SK-N-SH (cell line): ENCODE measurements at regions not wholly inside any gene's neighbourhood (a gene's known extent, or its start where the extent isn't known, plus 50 kb on each side); places are given as distances from the start of the nearest gene placed in this dataset.

ENCODE experiments used
- CTCF ChIA-PET: fragments of 300-600, 350-600 bp; formaldehyde crosslinking; extraction: SDS; loops from one replicate; lab custom pipeline; 2021; lab: Yijun Ruan, JAX
- POLR2A ChIA-PET: fragments of 350-600 bp; sonication (Branson Sonifier 250); formaldehyde crosslinking; extraction: SDS; loops from one replicate; lab custom pipeline; 2020; ENCODE audit warnings: antibody characterized with exemption, inconsistent platforms; lab: Yijun Ruan, JAX
- DNase-seq: peaks from one replicate; pipeline ENCODE4 v3.0.0; 2012
- H2AFZ ChIP-seq: fragments of 200-600 bp; sonication (generic); 2 replicates; pipeline ENCODE4 v1.8.1; 2016; ENCODE audit warnings: antibody characterized with exemption, mild to moderate bottlenecking, low read depth
- H3F3A ChIP-seq: fragments of 200-600 bp; sonication (generic); replicated peaks from 2 replicates; pipeline ENCODE3; 2016; ENCODE audit warnings: antibody characterized with exemption, mild to moderate bottlenecking; ENCODE audit not compliant: insufficient read depth
- H3K27ac ChIP-seq, 2 experiments: fragments of 200-500 bp in 1 of 2; fragments of 200-600 bp in 1 of 2; sonication (Bioruptor generic) in 1 of 2; sonication (generic), shearing (Covaris generic) in 1 of 2; 2 replicates each; pipeline versions ENCODE4 v1.5.1 to v1.6.1; 2014 to 2016; ENCODE audit warnings: low read depth in 2 of 2, inconsistent platforms in 1 of 2, low read length in 1 of 2, mild to moderate bottlenecking in 1 of 2, mixed read lengths in 1 of 2
- H3K27me3 ChIP-seq: fragments of 200-600 bp; sonication (generic), shearing (Covaris generic); 2 replicates; pipeline ENCODE4 v1.6.1; 2016; ENCODE audit warnings: mixed run types; ENCODE audit not compliant: insufficient read depth
- H3K36me3 ChIP-seq, 2 experiments: fragments of 200-500 bp in 1 of 2; fragments of 200-600 bp in 1 of 2; sonication (Bioruptor generic) in 1 of 2; sonication (generic) in 1 of 2; replicated peaks in 1 of 2; 2 replicates each; pipeline versions ENCODE3 to v1.5.1; 2014 to 2016; ENCODE audit warnings: low read length in 1 of 2, mild to moderate bottlenecking in 1 of 2; ENCODE audit not compliant: insufficient read depth in 2 of 2, control insufficient read depth in 1 of 2
- H3K4me1 ChIP-seq, 2 experiments: fragments of 200-500 bp in 1 of 2; fragments of 200-600 bp in 1 of 2; sonication (Bioruptor generic) in 1 of 2; sonication (generic), shearing (Covaris generic) in 1 of 2; 2 replicates each; pipeline versions ENCODE4 v1.5.1 to v1.6.1; 2014 to 2016; ENCODE audit warnings: low read depth in 1 of 2, low read length in 1 of 2, mixed run types in 1 of 2; ENCODE audit not compliant: insufficient read depth in 2 of 2, control insufficient read depth in 1 of 2
- H3K4me2 ChIP-seq: fragments of 200-600 bp; sonication (generic), shearing (Covaris generic); 2 replicates; pipeline ENCODE4 v1.6.1; 2017; ENCODE audit warnings: mixed run types
- H3K4me3 ChIP-seq, 2 experiments: fragments of 200-500 bp in 1 of 2; fragments of 200-600 bp in 1 of 2; sonication (Bioruptor generic) in 1 of 2; sonication (generic), shearing (Covaris generic) in 1 of 2; 2 replicates each; pipeline versions ENCODE4 v1.5.1 to v1.8.1; 2014 to 2016; ENCODE audit warnings: low read depth in 2 of 2, inconsistent platforms in 1 of 2, low read length in 1 of 2, mild to moderate bottlenecking in 1 of 2, mixed read lengths in 1 of 2, moderate library complexity in 1 of 2
- H3K79me2 ChIP-seq: fragments of 200-600 bp; sonication (generic); 2 replicates; pipeline ENCODE4 v1.8.1; 2017; ENCODE audit warnings: mild to moderate bottlenecking; ENCODE audit not compliant: insufficient read depth
- H3K9ac ChIP-seq: fragments of 200-600 bp; sonication (generic); 2 replicates; pipeline ENCODE4 v1.6.1; 2017; ENCODE audit warnings: mixed run types
- H3K9me2 ChIP-seq: fragments of 200-600 bp; sonication (generic); 2 replicates; pipeline ENCODE4 v1.6.1; 2017; ENCODE audit warnings: mixed run types
- H3K9me3 ChIP-seq: fragments of 200-600 bp; sonication (generic); 2 replicates; pipeline ENCODE4 v1.6.1; 2017; ENCODE audit warnings: mixed run types, mild to moderate bottlenecking, moderate library complexity
- H4K20me1 ChIP-seq: fragments of 200-600 bp; sonication (generic); 2 replicates; pipeline ENCODE4 v1.6.1; 2017; ENCODE audit warnings: mild to moderate bottlenecking, mixed run types; ENCODE audit not compliant: insufficient read depth
- ELF1 ChIP-seq: IDR thresholded peaks from 2 replicates; pipeline ENCODE4 v1.4.0; 2012
- FOSL2 ChIP-seq: IDR thresholded peaks from 2 replicates; pipeline ENCODE4 v1.4.0; 2012; ENCODE audit warnings: low read depth, mild to moderate bottlenecking, moderate library complexity, borderline replicate concordance
- GATA2 ChIP-seq: sonication (generic); formaldehyde crosslinking; IDR thresholded peaks from 2 replicates; pipeline ENCODE4 v1.5.0; 2020; ENCODE audit warnings: mild to moderate bottlenecking, missing genetic modification reagents
- JUND ChIP-seq: IDR thresholded peaks from 2 replicates; pipeline ENCODE4 v1.4.0; 2012
- MAX ChIP-seq: IDR thresholded peaks from 2 replicates; pipeline ENCODE4 v1.4.0; 2012; ENCODE audit warnings: low read depth
- MEF2A ChIP-seq: IDR thresholded peaks from 2 replicates; pipeline ENCODE4 v1.4.0; 2012; ENCODE audit warnings: low read depth, borderline replicate concordance
- MXI1 ChIP-seq: IDR thresholded peaks from 2 replicates; pipeline ENCODE4 v1.6.1; 2012; ENCODE audit warnings: mild to moderate bottlenecking, low read depth, low read length, improper control_type of control experiment
- RAD21 ChIP-seq: IDR thresholded peaks from 2 replicates; pipeline ENCODE4 v1.6.1; 2012; ENCODE audit warnings: mild to moderate bottlenecking, low read length
- RCOR1 ChIP-seq: fragments of 150-350 bp; IDR thresholded peaks from 2 replicates; pipeline ENCODE4 v1.6.1; 2017; ENCODE audit warnings: antibody characterized with exemption, low read length
- RXRA ChIP-seq: IDR thresholded peaks from 2 replicates; pipeline ENCODE4 v1.4.0; 2012; ENCODE audit warnings: low read depth, mild to moderate bottlenecking, borderline replicate concordance
- SMC3 ChIP-seq: IDR thresholded peaks from 2 replicates; pipeline ENCODE4 v1.6.1; 2012; ENCODE audit warnings: low read depth, low read length, improper control_type of control experiment
- TCF12 ChIP-seq: IDR thresholded peaks from 2 replicates; pipeline ENCODE4 v1.4.0; 2012
- TEAD4 ChIP-seq: IDR thresholded peaks from 2 replicates; pipeline ENCODE4 v1.4.0; 2012; ENCODE audit warnings: mild to moderate bottlenecking, borderline replicate concordance; ENCODE audit not compliant: insufficient read depth
- USF2 ChIP-seq: fragments of 150-350 bp; IDR thresholded peaks from 2 replicates; pipeline ENCODE4 v1.6.1; 2017; ENCODE audit warnings: antibody characterized with exemption, low read length, low read depth, borderline replicate concordance
- YY1 ChIP-seq: IDR thresholded peaks from 2 replicates; pipeline ENCODE4 v1.4.0; 2012; ENCODE audit warnings: low read depth, mild to moderate bottlenecking
- WGBS: methylation state at CpG from one replicate; pipeline ENCODE4 v1.1.6; 2017; ENCODE audit warnings: low lambda C conversion rate; 5-methylcytosine and 5-hydroxymethylcytosine counted together

- Histone ChIP-seq H3K9me2 (no peaks in the 10 kb centered on the region), H3K27me3 (no peaks in the 10 kb centered on the region), H3F3A (no peaks in the 10 kb centered on the region), H2AFZ (no peak overlapping the region)
- TF ChIP-seq MEF2A (no peak), RAD21 (no peak), GATA2 (CRISPR knock-in tag) (no peak), FOSL2 (no peak), MAX (no peak), ELF1 (no peak), SMC3 (no peak), MXI1 (no peak), JUND (no peak), TEAD4 (no peak), RXRA (no peak), RCOR1 (no peak), YY1 (no peak)
- TF ChIP-seq, all 33 proteins: peak for 0
- ChIA-PET CTCF (interaction anchor here (1.1 to 1.2 kb wide), 3 partner anchors 8 to 99 kb away, joined by 3 to 5 read pairs (median 3); no protein-coding TSS in a partner anchor), POLR2A (no interaction called here)
- Histone ChIP-seq H3K79me2 (no peaks in the 10 kb centered on the region), H3K4me3 (no peak overlapping the region), H3K27ac (peak overlapping the region in 1 of 2 experiments; percentile 29; a peak in 1 of 4 replicates), H3K4me1 (peaks cover 0 to 7% of the 10 kb centered on the region in 2 experiments; a peak in 2 of 4 replicates), H3K4me2 (no peak overlapping the region), H3K9me3 (no peaks in the 10 kb centered on the region), H4K20me1 (no peaks in the 10 kb centered on the region), H3K9ac (no peak overlapping the region), H3K36me3 (no peaks in the 10 kb centered on the region)
- no peak for DNase-seq
- 59% methylated on average over 8 of the region's 8 CpGs for WGBS
These were observed 569.5 kb upstream of the LRRN3 start for GRCh38 chr7:110521357-110521911.

GRCh38 chr7:110522061-110522760, 568.7 kb upstream of the LRRN3 start:
- no peaks in the 10 kb centered on the region for H4K20me1 ChIP-seq
- H3K27ac ChIP-seq = peak overlapping the region in 1 of 2 experiments; percentile 78; a peak in 2 of 4 replicates
- H3K9me2 ChIP-seq = no peaks in the 10 kb centered on the region
- peaks cover 0 to 7% of the 10 kb centered on the region in 2 experiments; a peak in 2 of 4 replicates for H3K4me1 ChIP-seq
- POLR2A ChIA-PET = interaction anchor here (0.7 kb wide), 1 partner anchor 1535 kb away, joined by 4 read pairs; no protein-coding TSS in a partner anchor
- no peak overlapping the region for H3K4me3 ChIP-seq
- H3K9me3 ChIP-seq = no peaks in the 10 kb centered on the region
- no peaks in the 10 kb centered on the region for H3F3A ChIP-seq
- H3K79me2 ChIP-seq = no peaks in the 10 kb centered on the region
- no peak overlapping the region for H2AFZ ChIP-seq
- no peaks in the 10 kb centered on the region for H3K36me3 ChIP-seq
- peak; percentile 61 for DNase-seq
- no peak overlapping the region for H3K9ac ChIP-seq
- CTCF ChIA-PET = interaction anchor here (0.6 to 1.2 kb wide), 5 partner anchors 9 to 266 kb away, joined by 3 to 5 read pairs (median 3); no protein-coding TSS in a partner anchor
- H3K27me3 ChIP-seq = no peaks in the 10 kb centered on the region
- 41% methylated on average over 5 of the region's 5 CpGs for WGBS
- H3K4me2 ChIP-seq = no peak overlapping the region
- TF ChIP-seq USF2 (no peak), TCF12 (no peak), GATA2 (CRISPR knock-in tag) (peak; percentile 31; the same call in 1 of the 2 replicates), RAD21 (peak; percentile 16; the same call in 1 of the 2 replicates)
